ENCODE measurements at regions not wholly inside any gene's neighbourhood (a gene's known extent, or its start where the extent isn't known, plus 50 kb on each side); places are given as distances from the start of the nearest gene placed in this dataset.
"Not testable (repeated sequence)": the region's sequence is repeated elsewhere in the genome, so short reads cannot be mapped to it uniquely, and the experiment has no call there.

GRCh38 chr14:34381304-34381703 is 80.7 kb downstream of the SPTSSA start:
- H3K4me3 ChIP-seq (ENCODE audit: low read length); DNase-seq; ATAC-seq; H3K4me1 ChIP-seq (ENCODE audit: control insufficient read depth, insufficient read depth, low read length); H3K27ac ChIP-seq (ENCODE audit: low read length); intact Hi-C loops (cut with DNase I); H3K27me3 ChIP-seq (ENCODE audit: control insufficient read depth, insufficient read depth); H3K9me3 ChIP-seq (ENCODE audit: control insufficient read depth, low read length): not testable (repeated sequence)
- WGBS = 88% methylated on average over 2 of the region's 2 CpGs

DNA sequence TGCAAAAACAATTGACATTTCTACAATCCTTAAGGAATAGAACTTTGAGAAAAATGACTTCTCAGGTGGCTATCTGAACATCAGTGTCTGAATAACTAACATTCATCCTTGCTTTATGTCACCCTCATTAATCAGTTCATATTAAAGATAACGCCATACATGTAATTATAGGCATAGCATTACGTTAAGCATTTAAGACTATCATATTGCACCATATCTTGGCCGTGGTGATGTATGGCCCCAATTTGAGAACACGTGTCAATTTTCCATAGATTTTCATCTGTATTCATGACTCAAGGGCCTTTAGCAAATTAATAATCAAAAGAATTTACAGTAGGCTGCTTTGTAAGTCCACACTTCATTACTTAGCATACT is 81.6 kb downstream of the SPTSSA start:
- H3K4me1 ChIP-seq (ENCODE audit: control insufficient read depth, insufficient read depth, low read length) = peaks cover 2% of the 10 kb centered on the region
- ATAC-seq (no peak), DNase-seq (no peak)
- intact Hi-C loops (cut with DNase I) = no loop called here
- no peak overlapping the region for H3K4me3 ChIP-seq (ENCODE audit: low read length)
- no peak overlapping the region for H3K27ac ChIP-seq (ENCODE audit: low read length)
- H3K9me3 ChIP-seq (ENCODE audit: control insufficient read depth, low read length) = no peaks in the 10 kb centered on the region
- no peaks in the 10 kb centered on the region for H3K27me3 ChIP-seq (ENCODE audit: control insufficient read depth, insufficient read depth)
- WGBS = 73% methylated on average over 4 of the region's 4 CpGs

DNA sequence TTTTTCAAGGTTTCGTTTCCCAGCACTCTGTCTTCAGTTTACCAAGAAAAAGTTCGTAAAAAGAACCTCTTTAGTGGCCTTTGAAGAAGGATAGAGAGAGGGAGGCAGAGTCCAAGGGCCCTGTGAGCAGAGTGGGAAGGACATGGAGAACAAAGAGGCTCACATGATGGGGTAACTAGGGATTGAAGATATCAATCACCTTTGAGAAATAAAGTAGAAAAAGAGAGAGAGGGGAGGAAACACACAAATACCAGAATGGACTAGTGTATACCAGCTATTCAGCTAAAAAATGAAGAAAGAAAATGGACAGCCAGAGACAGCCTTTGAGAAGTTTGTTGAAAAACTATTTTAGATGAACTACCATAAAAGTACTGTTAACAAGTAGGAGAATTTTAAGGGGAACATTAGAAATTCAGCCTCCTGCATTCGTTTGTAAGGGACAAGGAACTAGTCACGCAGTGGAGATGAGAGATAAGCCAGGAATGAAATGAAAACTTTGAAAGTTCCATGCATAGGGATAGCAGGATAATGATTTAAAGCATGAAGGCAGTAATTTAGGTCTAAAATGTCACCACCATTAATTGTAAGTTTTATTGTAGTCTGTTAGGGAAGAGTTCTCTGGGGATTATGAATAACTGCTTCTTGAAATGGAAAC is 82.1 kb downstream of the SPTSSA start:
- H3K4me3 ChIP-seq (ENCODE audit: low read length) = no peak overlapping the region
- intact Hi-C loops (cut with DNase I) = no loop called here
- peak in 1 of 2 donors; percentile 14 for ATAC-seq
- no peak overlapping the region for H3K27ac ChIP-seq (ENCODE audit: low read length)
- no peaks in the 10 kb centered on the region for H3K9me3 ChIP-seq (ENCODE audit: control insufficient read depth, low read length)
- DNase-seq = no peak
- peaks cover 2% of the 10 kb centered on the region for H3K4me1 ChIP-seq (ENCODE audit: control insufficient read depth, insufficient read depth, low read length)
- no peaks in the 10 kb centered on the region for H3K27me3 ChIP-seq (ENCODE audit: control insufficient read depth, insufficient read depth)
- WGBS = 42% methylated on average over 4 of the region's 4 CpGs

- 89% methylated on average over 3 of the region's 3 CpGs for WGBS
- Histone ChIP-seq H3K9me3 (ENCODE audit: control insufficient read depth, low read length) (no peaks in the 10 kb centered on the region), H3K4me1 (ENCODE audit: control insufficient read depth, insufficient read depth, low read length) (peaks cover 2% of the 10 kb centered on the region), H3K27ac (ENCODE audit: low read length) (no peak overlapping the region), H3K4me3 (ENCODE audit: low read length) (no peak overlapping the region), H3K27me3 (ENCODE audit: control insufficient read depth, insufficient read depth) (no peaks in the 10 kb centered on the region)
- ATAC-seq (no peak), DNase-seq (no peak)
- intact Hi-C loops (cut with DNase I) = no loop called here
Observed at GRCh38 chr14:34376649-34377267, 85.3 kb downstream of the SPTSSA start.

- Histone ChIP-seq H3K4me1 (ENCODE audit: control insufficient read depth, insufficient read depth, low read length) (peaks cover 2% of the 10 kb centered on the region), H3K4me3 (ENCODE audit: low read length) (no peak overlapping the region), H3K27ac (ENCODE audit: low read length) (no peak overlapping the region), H3K27me3 (ENCODE audit: control insufficient read depth, insufficient read depth) (no peaks in the 10 kb centered on the region), H3K9me3 (ENCODE audit: control insufficient read depth, low read length) (no peaks in the 10 kb centered on the region)
- DNase-seq (no peak), ATAC-seq (no peak)
- WGBS = 83% methylated on average over 3 of the region's 3 CpGs
- intact Hi-C loops (cut with DNase I) = no loop called here
Observed at GRCh38 chr14:34374998-34375740, 86.9 kb downstream of the SPTSSA start.

- no peak overlapping the region for H3K4me3 ChIP-seq (ENCODE audit: low read length)
- DNase-seq (no peak), ATAC-seq (no peak)
- peaks cover 2% of the 10 kb centered on the region for H3K4me1 ChIP-seq (ENCODE audit: control insufficient read depth, insufficient read depth, low read length)
- WGBS = 48% methylated on average over 2 of the region's 2 CpGs
- intact Hi-C loops (cut with DNase I) = no loop called here
- H3K9me3 ChIP-seq (ENCODE audit: control insufficient read depth, low read length) = no peaks in the 10 kb centered on the region
- no peaks in the 10 kb centered on the region for H3K27me3 ChIP-seq (ENCODE audit: control insufficient read depth, insufficient read depth)
- H3K27ac ChIP-seq (ENCODE audit: low read length) = no peak overlapping the region
Observed at GRCh38 chr14:34373191-34373590, 88.8 kb downstream of the SPTSSA start.

DNA sequence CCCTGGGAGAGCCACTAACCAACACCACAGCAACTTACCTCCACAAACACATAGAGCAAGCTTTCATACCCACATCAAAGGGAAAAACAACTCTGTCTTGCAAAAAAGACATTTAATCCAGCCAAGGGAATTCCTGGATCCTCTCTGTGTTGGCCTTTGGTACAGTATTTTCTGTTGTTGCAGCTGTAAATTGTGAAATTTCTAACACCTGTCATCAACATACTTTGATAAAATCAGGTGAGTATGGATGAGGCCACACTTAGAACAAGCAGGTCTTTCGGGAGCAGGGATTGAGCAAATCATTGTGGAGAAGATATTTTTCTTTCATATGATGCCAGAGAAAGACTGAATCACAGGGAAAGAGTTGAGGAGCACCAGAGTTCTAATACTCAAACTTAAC is 89.3 kb downstream of the SPTSSA start:
- no peaks in the 10 kb centered on the region for H3K27me3 ChIP-seq (ENCODE audit: control insufficient read depth, insufficient read depth)
- intact Hi-C loops (cut with DNase I) = no loop called here
- H3K27ac ChIP-seq (ENCODE audit: low read length) = no peak overlapping the region
- no peak for ATAC-seq
- no peak overlapping the region for H3K4me3 ChIP-seq (ENCODE audit: low read length)
- no peaks in the 10 kb centered on the region for H3K4me1 ChIP-seq (ENCODE audit: control insufficient read depth, insufficient read depth, low read length)
- 85% methylated on average over 1 of the region's 1 CpG for WGBS
- no peak for DNase-seq
- no peaks in the 10 kb centered on the region for H3K9me3 ChIP-seq (ENCODE audit: control insufficient read depth, low read length)

- intact Hi-C loops (cut with DNase I) = no loop called here
- 33% methylated on average over 1 of the region's 1 CpG for WGBS
Observed at GRCh38 chr14:34369648-34370030, 92.4 kb downstream of the SPTSSA start.

GRCh38 chr14:34368971-34369647 is 92.9 kb downstream of the SPTSSA start:
- ATAC-seq (no peak), DNase-seq (no peak)
- intact Hi-C loops (cut with DNase I) = no loop called here
- 73% methylated on average over 3 of the region's 3 CpGs for WGBS
- H3K4me1 ChIP-seq (ENCODE audit: control insufficient read depth, insufficient read depth, low read length) = peaks cover under 1% of the 10 kb centered on the region
- no peaks in the 10 kb centered on the region for H3K27me3 ChIP-seq (ENCODE audit: control insufficient read depth, insufficient read depth)
- no peak overlapping the region for H3K4me3 ChIP-seq (ENCODE audit: low read length)
- peak overlapping the region; percentile 64 for H3K27ac ChIP-seq (ENCODE audit: low read length)
- no peaks in the 10 kb centered on the region for H3K9me3 ChIP-seq (ENCODE audit: control insufficient read depth, low read length)

More at GRCh38 chr14:34369648-34370030, 92.4 kb downstream of the SPTSSA start:
- Histone ChIP-seq H3K4me3 (ENCODE audit: low read length) (no peak overlapping the region), H3K27me3 (ENCODE audit: control insufficient read depth, insufficient read depth) (no peaks in the 10 kb centered on the region), H3K4me1 (ENCODE audit: control insufficient read depth, insufficient read depth, low read length) (no peaks in the 10 kb centered on the region), H3K27ac (ENCODE audit: low read length) (no peak overlapping the region), H3K9me3 (ENCODE audit: control insufficient read depth, low read length) (no peaks in the 10 kb centered on the region)
- no peak for DNase-seq
- no peak for ATAC-seq

GRCh38 chr14:34368115-34368970 is 93.7 kb downstream of the SPTSSA start:
- ATAC-seq (peak in 1 of 2 donors; percentile 43), DNase-seq (no peak)
- Histone ChIP-seq H3K4me1 (ENCODE audit: control insufficient read depth, insufficient read depth, low read length) (peaks cover 5% of the 10 kb centered on the region), H3K27me3 (ENCODE audit: control insufficient read depth, insufficient read depth) (no peaks in the 10 kb centered on the region), H3K9me3 (ENCODE audit: control insufficient read depth, low read length) (no peaks in the 10 kb centered on the region), H3K4me3 (ENCODE audit: low read length) (no peak overlapping the region), H3K27ac (ENCODE audit: low read length) (peak overlapping the region; percentile 64)
- intact Hi-C loops (cut with DNase I) = no loop called here
- 71% methylated on average over 8 of the region's 8 CpGs for WGBS
